HepG2 (cell line): ENCODE measurements at regions not wholly inside any gene's neighbourhood (a gene's known extent, or its start where the extent isn't known, plus 50 kb on each side); places are given as distances from the start of the nearest gene placed in this dataset.
A peak's percentile ranks its signal among the peaks of the same experiment; 100 is the strongest.

Source experiments
- BRCA1 ChIP-seq: sonication (generic); formaldehyde crosslinking; IDR thresholded peaks from 2 replicates; pipeline ENCODE4 v1.4.0; 2020; ENCODE audit warnings: missing genetic modification reagents
- CC2D1A ChIP-seq: sonication (generic); formaldehyde crosslinking; IDR thresholded peaks from 2 replicates; pipeline ENCODE4 v1.8.1; 2023; ENCODE audit warnings: mild to moderate bottlenecking, missing genetic modification reagents
- CHD4 ChIP-seq: fragments of 200-600 bp; sonication (generic); IDR thresholded peaks from 2 replicates; pipeline ENCODE4 v1.7.0; 2017; ENCODE audit warnings: mild to moderate bottlenecking, low read length, borderline replicate concordance
- ERF ChIP-seq: IDR thresholded peaks from 2 replicates; pipeline ENCODE4 v1.6.1; 2018; ENCODE audit warnings: missing biosample characterization, missing genetic modification reagents
- EZH2 ChIP-seq: conservative IDR thresholded peaks from 2 replicates; pipeline ENCODE4 v1.6.1; 2012; ENCODE audit warnings: mild to moderate bottlenecking, low read depth, low read length, moderate library complexity
- FOSL1 ChIP-seq: sonication (generic); formaldehyde crosslinking; IDR thresholded peaks from 2 replicates; pipeline ENCODE4 v1.9.0; 2021; ENCODE audit warnings: missing genetic modification reagents, borderline replicate concordance
- HDAC2 ChIP-seq: sonication (generic); formaldehyde crosslinking; IDR thresholded peaks from 2 replicates; pipeline ENCODE4 v1.4.0; 2020; ENCODE audit warnings: missing genetic modification reagents
- HNF1A ChIP-seq, 2 experiments: sonication (generic) in 1 of 2; formaldehyde crosslinking in 1 of 2; IDR thresholded peaks; 2 replicates each; pipeline versions ENCODE4 v1.4.0 to v1.6.1; 2016 to 2020; ENCODE audit warnings: borderline replicate concordance in 1 of 2, low read depth in 1 of 2, mild to moderate bottlenecking in 1 of 2, missing genetic modification reagents in 1 of 2
- KLF13 ChIP-seq: sonication (generic); formaldehyde crosslinking; IDR thresholded peaks from 2 replicates; pipeline ENCODE4 v1.4.0; 2020; ENCODE audit warnings: mild to moderate bottlenecking, missing genetic modification reagents
- LCORL ChIP-seq, 2 experiments: fragments of 450-650 bp in 1 of 2; sonication (generic) in 1 of 2; formaldehyde crosslinking in 1 of 2; IDR thresholded peaks; 2 replicates each; pipeline versions ENCODE4 v1.5.0 to v1.6.1; 2017 to 2020; ENCODE audit warnings: antibody characterized with exemption in 1 of 2, missing genetic modification reagents in 1 of 2
- POLR2A ChIP-seq, 2 experiments: IDR thresholded peaks; 2 replicates each; pipeline ENCODE4 v1.6.1; 2011; ENCODE audit warnings: low read depth in 2 of 2, low read length in 2 of 2, mild to moderate bottlenecking in 1 of 2, moderate library complexity in 1 of 2; ENCODE audit not compliant: insufficient read depth in 1 of 2
- SRY ChIP-seq: sonication (generic); formaldehyde crosslinking; IDR thresholded peaks from 2 replicates; pipeline ENCODE4 v1.8.0; 2022; ENCODE audit warnings: mild to moderate bottlenecking, missing genetic modification reagents
- TBL1XR1 ChIP-seq: fragments of 150-350 bp; IDR thresholded peaks from 2 replicates; pipeline ENCODE4 v1.6.1; 2014; ENCODE audit warnings: borderline replicate concordance, low read length; ENCODE audit not compliant: partially characterized antibody
- TOE1 ChIP-seq: sonication (generic); formaldehyde crosslinking; IDR thresholded peaks from 2 replicates; pipeline ENCODE4 v1.4.0; 2020; ENCODE audit warnings: mild to moderate bottlenecking, missing genetic modification reagents
- WIZ ChIP-seq: sonication (generic); formaldehyde crosslinking; IDR thresholded peaks from 2 replicates; pipeline ENCODE4 v1.5.1; 2020; ENCODE audit warnings: mild to moderate bottlenecking, missing genetic modification reagents
- ZBTB7B ChIP-seq: sonication (generic); formaldehyde crosslinking; IDR thresholded peaks from 2 replicates; pipeline ENCODE4 v1.4.0; 2020; ENCODE audit warnings: missing genetic modification reagents
- ZNF263 ChIP-seq: sonication (generic); formaldehyde crosslinking; IDR thresholded peaks from 2 replicates; pipeline ENCODE4 v1.4.0; 2020; ENCODE audit warnings: missing genetic modification reagents
- ZNF292 ChIP-seq: sonication (generic); formaldehyde crosslinking; IDR thresholded peaks from 2 replicates; pipeline ENCODE4 v1.8.1; 2022; ENCODE audit warnings: mild to moderate bottlenecking, low read depth, missing genetic modification reagents, borderline replicate concordance
- ZNF574 ChIP-seq: sonication (generic); formaldehyde crosslinking; IDR thresholded peaks from 2 replicates; pipeline ENCODE4 v1.4.0; 2020; ENCODE audit warnings: missing genetic modification reagents
- ZNF644 ChIP-seq: IDR thresholded peaks from 2 replicates; pipeline ENCODE4 v1.6.1; 2016; ENCODE audit warnings: low read depth
- ZNF660 ChIP-seq: sonication (generic); formaldehyde crosslinking; IDR thresholded peaks from 2 replicates; pipeline ENCODE4 v1.5.1; 2020; ENCODE audit warnings: mild to moderate bottlenecking, low read depth, missing genetic modification reagents, borderline replicate concordance
- ZNF746 ChIP-seq: sonication (generic); formaldehyde crosslinking; IDR thresholded peaks from 2 replicates; pipeline ENCODE4 v1.8.0; 2022; ENCODE audit warnings: mild to moderate bottlenecking, missing genetic modification reagents
- ZNF749 ChIP-seq: sonication (generic); formaldehyde crosslinking; IDR thresholded peaks from 2 replicates; pipeline ENCODE4 v1.8.0; 2022; ENCODE audit warnings: mild to moderate bottlenecking, missing genetic modification reagents, moderate library complexity, borderline replicate concordance

GRCh38 chr13:26968431-26969341 is 202.9 kb downstream of the USP12 start (continued):
- peak; percentile 97 for TF ChIP-seq HNF1A (IDR thresholded peaks at IDR 0.05; ENCODE audit: low read depth)
- peak; percentile 98 for TF ChIP-seq HNF1A (CRISPR knock-in tag; IDR thresholded peaks at IDR 0.05; ENCODE audit: borderline replicate concordance)
- TF ChIP-seq ZNF574 (CRISPR knock-in tag) = 0 out of 2 replicates have a peak, but pooled peaks have one; percentile 26
- no peak for TF ChIP-seq TBL1XR1
- peak; percentile 77; the same call in 1 of the 2 replicates for TF ChIP-seq CHD4
- TF ChIP-seq FOSL1 (CRISPR knock-in tag) = peak; percentile 60; the same call in 1 of the 2 replicates
- TF ChIP-seq BRCA1 (CRISPR knock-in tag) = no peak
- peak; percentile 43 for TF ChIP-seq ZNF292
- TF ChIP-seq WIZ (CRISPR knock-in tag) = peak; percentile 53; the same call in 1 of the 2 replicates
- TF ChIP-seq TOE1 (CRISPR knock-in tag) = peak; percentile 54; the same call in 1 of the 2 replicates
- no peak; the same call in 1 of the 2 replicates for TF ChIP-seq ZNF749 (CRISPR knock-in tag)
- TF ChIP-seq ZNF660 (CRISPR knock-in tag) = no peak
- TF ChIP-seq ZNF644 (CRISPR knock-in tag) = peak; percentile 63
- peak; percentile 23; the same call in 1 of the 2 replicates for TF ChIP-seq SRY (CRISPR knock-in tag)
- no peak for TF ChIP-seq KLF13
- TF ChIP-seq HDAC2 = peak; percentile 65
- peak; percentile 92; the same call in 1 of the 2 replicates for TF ChIP-seq ZBTB7B
- no peak for TF ChIP-seq CC2D1A (CRISPR knock-in tag)
- TF ChIP-seq ZNF746 = peak; percentile 63; the same call in 1 of the 2 replicates
- no peak for TF ChIP-seq LCORL (IDR thresholded peaks at IDR 0.05)
- peak; percentile 91 for TF ChIP-seq LCORL (CRISPR knock-in tag; IDR thresholded peaks at IDR 0.05)
- TF ChIP-seq ERF (CRISPR knock-in tag) = peak; percentile 57; the same call in 1 of the 2 replicates
- peak; percentile 52 to 58; a peak in 3 of 4 replicates for TF ChIP-seq POLR2A (IDR thresholded peaks at IDR 0.05; ENCODE audit: insufficient read depth in 1 of 2, low read depth in 2 of 2, low read length in 2 of 2)
- 0 out of 2 replicates have a peak, but pooled peaks have one; percentile 14 for TF ChIP-seq ZNF263
- TF ChIP-seq EZH2 = no peak
